GM21737 (cell line): ENCODE measurements at regions not wholly inside any gene's neighbourhood (a gene's known extent, or its start where the extent isn't known, plus 50 kb on each side); places are given as distances from the start of the nearest gene placed in this dataset.

Experiments used
- ATAC-seq: cut with Tn5 transposase; IDR thresholded peaks from one replicate; pipeline ENCODE4 v1.9.1; 2021; ENCODE audit warnings: mild to moderate bottlenecking, moderate library complexity; ENCODE audit not compliant: unreplicated experiment

- no peak for ATAC-seq
Measured at GRCh38 chr9:91065231-91066041, 263.8 kb downstream of the SYK start.

GRCh38 chr9:91066042-91066415 lies 264.4 kb downstream of the SYK start:
- ATAC-seq = no peak

- no peak for ATAC-seq
Measured at GRCh38 chr9:91066856-91067255, 265.2 kb downstream of the SYK start.

- ATAC-seq = no peak
Measured at GRCh38 chr9:91067306-91067860, 265.8 kb downstream of the SYK start.

- no peak for ATAC-seq
Measured at GRCh38 chr9:91071184-91071990, 269.8 kb downstream of the SYK start.

- ATAC-seq = no peak
Measured at GRCh38 chr9:91073049-91073810, 271.6 kb downstream of the SYK start.

- ATAC-seq = no peak
Measured at GRCh38 chr9:91073811-91074771, 272.5 kb downstream of the SYK start.

GRCh38 chr9:91074866-91075265 lies 273.2 kb downstream of the SYK start:
- ATAC-seq = no peak

GRCh38 chr9:91075279-91075678 lies 273.7 kb downstream of the SYK start:
- ATAC-seq = no peak

GRCh38 chr9:91077624-91078368 lies 276.2 kb downstream of the SYK start:
- ATAC-seq = no peak

GRCh38 chr9:91078369-91078695 lies 276.7 kb downstream of the SYK start:
- no peak for ATAC-seq

- ATAC-seq = no peak
Measured at GRCh38 chr9:91082731-91083130, 279.0 kb downstream of the AUH start.

- ATAC-seq = no peak
Measured at GRCh38 chr9:91084896-91085516, 276.7 kb downstream of the AUH start.

- ATAC-seq = no peak
Measured at GRCh38 chr9:91085517-91086291, 276.0 kb downstream of the AUH start.

- ATAC-seq = no peak
Measured at GRCh38 chr9:91086657-91087461, 274.9 kb downstream of the AUH start.

- ATAC-seq = no peak
Measured at GRCh38 chr9:91087462-91087759, 274.3 kb downstream of the AUH start.

GRCh38 chr9:91089405-91090129 lies 272.2 kb downstream of the AUH start:
- ATAC-seq = peak; percentile 62
